Ishikawa (cell line): ENCODE measurements at regions not wholly inside any gene's neighbourhood (a gene's known extent, or its start where the extent isn't known, plus 50 kb on each side); places are given as distances from the start of the nearest gene placed in this dataset.

Experiments
- CEBPB ChIP-seq: IDR thresholded peaks from 2 replicates; pipeline ENCODE4 v1.6.1; 2012
- CREB1 ChIP-seq: IDR thresholded peaks from 2 replicates; pipeline ENCODE4 v1.6.1; 2012; ENCODE audit warnings: low read depth
- EGR1 ChIP-seq: IDR thresholded peaks from 2 replicates; pipeline ENCODE4 v1.6.1; 2012
- EP300 ChIP-seq: IDR thresholded peaks from 2 replicates; pipeline ENCODE4 v1.6.1; 2012; ENCODE audit warnings: borderline replicate concordance
- FOXM1 ChIP-seq: IDR thresholded peaks from 2 replicates; pipeline ENCODE4 v1.6.1; 2012; ENCODE audit warnings: low read depth, borderline replicate concordance
- MAX ChIP-seq: IDR thresholded peaks from 2 replicates; pipeline ENCODE4 v1.6.1; 2012
- NFIC ChIP-seq: IDR thresholded peaks from 2 replicates; pipeline ENCODE4 v1.6.1; 2012
- RAD21 ChIP-seq: IDR thresholded peaks from 2 replicates; pipeline ENCODE4 v1.6.1; 2012; ENCODE audit warnings: low read depth
- REST ChIP-seq: IDR thresholded peaks from 2 replicates; pipeline ENCODE4 v1.6.1; 2012; ENCODE audit warnings: low read depth, mild to moderate bottlenecking
- TAF1 ChIP-seq: IDR thresholded peaks from 2 replicates; pipeline ENCODE4 v1.6.1; 2012; ENCODE audit warnings: low read depth, mild to moderate bottlenecking
- TCF12 ChIP-seq: IDR thresholded peaks from 2 replicates; pipeline ENCODE4 v1.6.1; 2012; ENCODE audit warnings: low read depth
- TEAD4 ChIP-seq: IDR thresholded peaks from 2 replicates; pipeline ENCODE4 v1.6.1; 2012
- USF1 ChIP-seq: IDR thresholded peaks from 2 replicates; pipeline ENCODE4 v1.6.1; 2012
- YY1 ChIP-seq: IDR thresholded peaks from 2 replicates; pipeline ENCODE4 v1.6.1; 2012; ENCODE audit warnings: low read depth
- ZBTB7A ChIP-seq: IDR thresholded peaks from 2 replicates; pipeline ENCODE4 v1.6.1; 2012; ENCODE audit warnings: low read depth

- TF ChIP-seq EP300 (no peak), NFIC (no peak), TCF12 (no peak), ZBTB7A (no peak)
These were observed 325.2 kb downstream of the BRINP1 start for GRCh38 chr9:119043996-119044395.

GRCh38 chr9:119044806-119045205 is 324.4 kb downstream of the BRINP1 start:
- no peak for TF ChIP-seq RAD21
- no peak for TF ChIP-seq TAF1
- no peak for TF ChIP-seq TEAD4
- TF ChIP-seq CREB1 = no peak

- TF ChIP-seq MAX (no peak), EP300 (no peak), ZBTB7A (no peak), TAF1 (no peak), EGR1 (no peak), NFIC (no peak), CEBPB (no peak), USF1 (no peak), TEAD4 (no peak), REST (no peak), TCF12 (no peak), CREB1 (no peak), RAD21 (no peak), FOXM1 (no peak), YY1 (no peak)
These were observed 321.5 kb downstream of the BRINP1 start for GRCh38 chr9:119047513-119048307.

- no peak for TF ChIP-seq NFIC
- no peak for TF ChIP-seq EGR1
- no peak for TF ChIP-seq TAF1
- TF ChIP-seq RAD21 = no peak
- TF ChIP-seq REST = no peak
- no peak for TF ChIP-seq TEAD4
- no peak for TF ChIP-seq USF1
- no peak for TF ChIP-seq MAX
- no peak for TF ChIP-seq ZBTB7A
- no peak for TF ChIP-seq EP300
- no peak for TF ChIP-seq CEBPB
- TF ChIP-seq FOXM1 = no peak
- no peak for TF ChIP-seq YY1
- TF ChIP-seq CREB1 = no peak
- no peak for TF ChIP-seq TCF12
These were observed 319.0 kb downstream of the BRINP1 start for GRCh38 chr9:119050281-119050680.

GRCh38 chr9:119052339-119053030 is 316.8 kb downstream of the BRINP1 start:
- TF ChIP-seq NFIC (peak; percentile 27; the same call in 1 of the 2 replicates), EP300 (no peak), TAF1 (no peak)

- TF ChIP-seq TAF1 (no peak), MAX (no peak), FOXM1 (no peak), NFIC (no peak), CEBPB (no peak), REST (no peak), RAD21 (no peak), EP300 (no peak), USF1 (no peak), ZBTB7A (no peak), TCF12 (no peak), CREB1 (no peak), TEAD4 (no peak), YY1 (no peak), EGR1 (no peak)
These were observed 316.2 kb downstream of the BRINP1 start for GRCh38 chr9:119053070-119053469.
